ENCODE measurements at regions not wholly inside any gene's neighbourhood (a gene's known extent, or its start where the extent isn't known, plus 50 kb on each side); places are given as distances from the start of the nearest gene placed in this dataset.
"Not testable (repeated sequence)": the region's sequence is repeated elsewhere in the genome, so short reads cannot be mapped to it uniquely, and the experiment has no call there.

DNA sequence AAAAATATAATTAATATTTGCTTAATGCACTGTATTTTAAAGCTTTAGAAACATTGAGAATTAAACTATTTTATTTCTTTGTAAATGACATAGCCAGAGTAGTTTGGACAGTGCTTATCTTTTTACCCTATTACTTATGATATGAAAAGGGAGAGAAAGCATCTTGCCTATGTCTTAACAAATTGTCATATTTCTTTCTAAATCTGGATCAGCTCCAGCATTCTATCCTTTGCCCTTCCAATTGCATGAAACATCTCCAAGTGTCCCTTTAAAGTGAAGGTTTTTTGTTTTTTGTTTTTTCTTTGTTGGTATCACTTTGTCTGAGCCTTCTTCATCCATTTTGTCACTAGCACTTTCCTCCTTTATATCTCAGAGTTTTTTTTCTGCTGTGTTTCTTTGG lies 511.6 kb upstream of the FAM174A start:
- DNase-seq (ENCODE audit: low read depth, low spot score) = no peak

DNA sequence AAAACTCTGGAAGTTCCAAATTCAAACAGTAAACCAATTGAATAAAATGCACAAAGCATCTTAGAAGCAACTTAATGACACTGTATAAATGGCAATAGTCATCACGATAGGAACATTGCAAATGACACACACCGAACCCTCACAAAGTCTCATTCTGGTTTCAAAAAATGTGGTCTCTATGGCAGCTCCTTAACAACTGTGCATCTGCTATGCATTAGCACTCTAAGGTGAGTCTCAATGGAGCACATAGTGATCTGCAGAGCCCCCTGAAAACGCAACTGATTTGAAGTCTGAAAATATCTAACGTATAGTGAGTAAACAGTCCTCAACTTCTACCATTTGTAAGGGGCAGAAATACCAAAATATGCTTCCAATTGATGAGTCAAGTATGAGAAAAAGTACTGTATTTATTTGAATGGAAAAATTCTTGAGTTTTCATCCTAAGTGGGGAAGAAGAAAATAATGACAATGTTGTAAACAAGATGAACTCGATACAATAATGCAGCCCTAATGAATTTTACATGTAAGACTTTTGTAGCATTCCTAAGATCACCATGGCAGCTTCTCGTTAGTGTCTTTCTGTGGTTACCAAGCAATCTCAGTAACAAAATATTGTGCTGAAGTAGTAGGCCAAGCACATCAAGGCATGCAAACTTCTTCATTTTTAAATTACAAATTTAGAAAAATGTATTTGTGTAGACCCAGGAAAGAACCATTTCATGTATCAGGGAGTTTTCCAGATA lies 517.5 kb upstream of the FAM174A start:
- no peak for DNase-seq (ENCODE audit: low read depth, low spot score)

DNA sequence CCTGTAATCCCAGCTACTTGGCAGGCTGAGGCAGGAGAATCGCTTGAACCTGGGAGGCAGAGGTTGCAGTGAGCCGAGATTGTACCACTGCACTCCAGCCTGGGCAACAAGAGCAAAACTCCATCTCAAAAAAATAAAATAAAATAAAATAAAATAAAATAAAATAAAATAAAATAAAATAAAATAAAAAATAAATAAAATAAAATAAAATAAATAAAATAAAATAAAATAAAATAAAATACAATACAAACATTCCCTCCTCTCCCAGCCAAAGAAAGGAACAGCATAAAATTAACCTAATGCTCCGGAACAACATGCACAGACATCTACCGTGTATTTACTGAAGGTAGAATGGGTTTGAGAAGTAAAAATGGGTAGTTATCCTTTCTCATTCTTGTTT lies 521.9 kb upstream of the FAM174A start:
- DNase-seq (ENCODE audit: low read depth, low spot score) = not testable (repeated sequence)

DNA sequence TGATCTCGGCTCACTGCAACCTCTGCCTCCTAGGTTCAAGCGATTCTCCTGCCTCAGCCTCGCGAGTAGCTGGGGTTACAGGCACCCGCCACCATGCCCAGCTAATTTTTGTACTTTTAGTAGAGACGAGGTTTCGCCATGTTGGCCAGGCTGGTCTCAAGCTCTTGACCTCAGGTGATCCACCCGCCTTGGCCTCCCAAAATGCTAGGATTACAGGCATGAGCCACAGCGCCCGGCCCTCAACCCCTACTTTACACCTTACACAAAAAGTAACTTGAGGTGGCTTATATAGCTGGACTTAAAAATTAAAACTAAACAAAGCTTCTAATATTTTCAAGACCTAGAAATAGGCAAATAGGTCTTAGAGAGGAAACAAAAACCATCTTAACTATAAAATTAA lies 524.0 kb upstream of the FAM174A start:
- DNase-seq (ENCODE audit: low read depth, low spot score) = not testable (repeated sequence)

DNA sequence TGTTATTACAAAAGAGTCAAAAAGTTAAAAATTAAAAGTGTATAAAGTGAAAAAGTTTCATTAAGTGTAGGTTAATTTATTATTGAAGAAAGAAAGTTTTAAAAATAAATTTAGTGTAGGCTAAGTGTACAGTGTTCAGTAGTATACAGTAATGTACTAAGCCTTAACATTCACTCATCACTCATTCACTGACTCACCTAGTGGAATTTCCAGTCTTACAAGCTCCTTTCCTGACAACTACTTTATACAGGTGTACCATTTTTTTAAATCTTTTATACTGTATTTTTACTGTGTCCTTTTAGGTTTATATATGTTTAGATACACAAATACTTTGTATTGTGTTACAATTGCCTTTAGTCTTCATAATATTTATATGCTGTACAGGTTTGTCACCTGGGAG lies 530.2 kb upstream of the FAM174A start:
- DNase-seq (ENCODE audit: low read depth, low spot score) = no peak

DNA sequence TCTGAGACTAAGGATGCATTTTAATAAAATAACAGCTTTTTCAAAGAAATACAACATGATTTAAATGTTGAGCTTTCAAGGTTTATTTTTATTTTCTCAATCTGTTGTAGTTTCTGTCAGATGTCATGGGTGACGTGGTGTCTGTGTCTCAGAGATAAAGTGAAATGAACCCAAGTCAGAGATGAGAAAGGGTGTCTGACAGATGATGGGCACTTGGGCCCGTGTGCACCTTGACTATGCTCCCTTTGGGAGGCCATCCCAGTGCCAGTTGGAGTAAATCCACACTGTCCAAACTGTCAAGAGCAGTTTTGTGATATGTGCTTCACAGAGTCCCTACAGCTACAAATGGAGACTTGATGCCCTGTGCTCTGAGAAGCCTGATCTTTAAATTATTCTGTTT lies 536.9 kb upstream of the FAM174A start:
- no peak for DNase-seq (ENCODE audit: low read depth, low spot score)

DNA sequence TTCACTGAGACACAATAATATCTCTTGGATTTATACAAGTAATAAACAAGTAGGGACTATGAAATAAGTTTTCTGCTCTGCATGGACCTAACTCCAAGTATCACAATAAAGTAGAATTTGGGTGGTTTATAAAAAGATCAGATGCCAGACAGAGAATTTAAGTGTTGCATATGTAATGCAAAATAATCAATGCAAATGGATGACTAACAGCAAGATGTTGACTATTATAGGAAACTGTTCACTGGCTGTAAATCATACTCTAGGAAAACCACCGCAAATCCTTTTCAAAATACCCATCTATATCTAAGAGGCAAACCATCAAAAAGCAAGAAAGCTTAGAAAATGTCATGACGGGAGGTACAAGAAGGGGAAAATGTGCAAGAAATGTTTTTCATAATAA lies 539.8 kb upstream of the FAM174A start:
- DNase-seq (ENCODE audit: low read depth, low spot score) = no peak

DNA sequence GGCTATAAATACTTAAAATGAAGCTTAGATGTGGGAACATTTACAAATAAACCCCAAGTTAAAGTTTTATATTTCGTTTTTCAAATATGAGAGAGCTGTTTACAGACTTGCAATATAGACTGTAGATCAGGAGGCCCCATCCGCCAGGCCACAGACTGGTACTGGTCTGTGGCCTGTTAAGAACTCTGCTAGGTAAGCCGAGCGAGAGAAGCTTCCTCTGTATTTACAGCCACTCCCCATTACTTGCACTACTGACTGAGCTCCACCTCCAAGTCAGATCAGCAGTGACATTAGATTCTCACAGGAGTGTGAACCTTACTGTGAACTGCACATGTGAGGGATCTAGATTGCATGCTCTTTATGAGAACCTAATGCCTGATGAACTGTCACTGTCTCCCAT lies 561.4 kb upstream of the FAM174A start:
- DNase-seq (ENCODE audit: low read depth, low spot score) = no peak

DNA sequence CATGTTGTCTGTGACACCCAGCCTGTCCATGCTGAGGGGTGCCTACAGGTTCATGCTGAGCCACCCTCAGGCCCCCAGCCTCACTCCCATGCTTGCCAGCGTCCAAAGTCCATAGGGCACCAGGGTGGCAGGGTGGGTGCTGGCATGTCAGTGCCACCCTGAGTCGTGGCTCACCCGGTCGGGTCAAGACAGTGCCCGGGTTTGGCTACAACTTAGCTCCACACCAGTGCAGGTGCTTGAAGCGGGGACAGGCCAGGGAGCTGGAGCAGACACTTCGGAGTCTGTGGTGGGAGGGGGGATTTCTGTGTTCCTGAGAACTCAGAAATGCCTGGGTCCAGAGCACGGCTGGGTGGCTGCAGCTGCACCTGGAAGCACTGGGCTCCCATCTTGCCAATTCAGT lies 579.2 kb upstream of the FAM174A start:
- DNase-seq (ENCODE audit: low read depth, low spot score) = no peak

DNA sequence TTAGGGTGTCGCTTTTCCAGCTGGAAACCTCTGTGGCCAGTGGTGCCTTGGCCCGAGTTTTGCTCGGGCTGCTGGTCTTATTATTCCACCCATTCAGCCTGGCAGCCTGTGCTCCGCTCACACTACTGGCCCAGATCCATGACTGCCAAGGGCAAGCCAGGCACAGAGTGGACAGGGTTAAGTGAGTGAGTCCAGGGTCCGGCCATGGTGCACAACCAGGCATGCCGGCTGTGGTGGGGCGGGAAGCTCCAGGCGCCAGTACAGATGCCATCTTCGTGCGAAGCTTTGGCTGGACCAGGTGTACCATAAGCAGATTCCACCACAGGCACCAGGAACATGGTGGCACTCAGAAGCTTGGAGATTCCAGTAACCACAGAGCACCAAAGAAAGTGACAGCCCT lies 580.2 kb upstream of the FAM174A start:
- no peak for DNase-seq (ENCODE audit: low read depth, low spot score)

DNA sequence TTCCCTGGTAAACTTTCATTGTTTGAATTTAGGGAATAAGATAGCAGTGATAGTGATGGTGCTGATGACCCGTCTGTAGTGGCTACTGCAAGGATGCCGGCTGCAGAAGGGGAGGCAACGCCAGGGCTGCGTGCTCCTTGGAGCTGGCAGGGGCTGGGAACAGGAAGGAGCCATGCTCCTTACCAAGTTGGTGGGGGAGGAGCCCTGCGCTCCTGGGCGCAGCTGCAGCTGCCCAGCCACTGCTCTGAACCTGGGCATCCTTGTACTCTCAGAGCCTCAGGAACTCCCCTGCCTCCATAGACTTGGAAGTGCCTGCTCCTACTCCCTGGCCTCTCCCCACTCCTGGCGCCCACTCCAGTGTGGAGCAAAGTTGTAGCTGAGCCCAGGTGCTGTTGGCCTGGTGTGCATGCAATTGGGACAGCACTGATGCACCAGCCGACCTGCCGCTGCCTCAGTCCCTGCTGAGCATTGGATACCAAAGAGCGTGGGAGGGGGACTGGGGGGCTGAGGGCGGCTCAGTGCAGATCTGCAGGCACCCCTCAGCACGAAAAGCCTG lies 585.1 kb upstream of the FAM174A start:
- no peak for DNase-seq (ENCODE audit: low read depth, low spot score)

DNA sequence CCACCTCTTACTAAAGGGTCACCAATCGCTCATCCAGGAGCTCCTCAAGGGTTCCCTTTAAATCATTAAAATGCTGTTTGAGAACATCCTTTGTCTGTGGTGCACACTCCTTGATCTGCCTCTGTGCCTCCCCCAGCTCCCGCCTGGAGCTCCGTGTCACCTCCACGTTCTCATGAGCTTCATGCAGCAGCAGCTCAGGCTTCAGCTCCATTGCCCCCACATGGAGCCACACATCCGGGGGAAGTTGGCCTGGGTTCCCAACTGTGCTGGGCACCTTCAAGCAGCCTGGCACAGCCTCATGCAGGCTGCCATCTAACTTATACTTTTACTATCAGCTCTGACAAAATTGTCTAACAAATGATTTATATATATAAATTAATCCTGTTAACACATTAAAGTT lies 585.8 kb upstream of the FAM174A start:
- no peak for DNase-seq (ENCODE audit: low read depth, low spot score)

DNA sequence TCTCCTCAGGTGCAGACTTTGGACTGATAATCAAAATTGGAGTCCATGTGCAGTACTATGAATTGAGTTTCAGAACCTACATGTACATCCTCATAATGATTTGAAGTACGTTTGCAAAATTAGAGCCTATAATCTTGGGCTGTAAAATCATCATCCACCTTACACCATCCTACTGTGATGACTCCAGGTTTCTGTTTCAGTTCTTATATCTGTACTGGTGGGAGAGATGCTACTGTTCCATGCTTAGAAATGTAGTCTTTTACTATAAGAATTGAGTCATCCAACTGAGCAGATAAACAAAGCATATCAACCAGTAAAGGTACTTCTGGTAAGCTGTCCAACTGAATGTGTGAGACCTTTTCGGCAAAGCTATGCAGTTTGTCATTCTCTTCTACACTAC lies 586.3 kb upstream of the FAM174A start:
- DNase-seq (ENCODE audit: low read depth, low spot score) = no peak

DNA sequence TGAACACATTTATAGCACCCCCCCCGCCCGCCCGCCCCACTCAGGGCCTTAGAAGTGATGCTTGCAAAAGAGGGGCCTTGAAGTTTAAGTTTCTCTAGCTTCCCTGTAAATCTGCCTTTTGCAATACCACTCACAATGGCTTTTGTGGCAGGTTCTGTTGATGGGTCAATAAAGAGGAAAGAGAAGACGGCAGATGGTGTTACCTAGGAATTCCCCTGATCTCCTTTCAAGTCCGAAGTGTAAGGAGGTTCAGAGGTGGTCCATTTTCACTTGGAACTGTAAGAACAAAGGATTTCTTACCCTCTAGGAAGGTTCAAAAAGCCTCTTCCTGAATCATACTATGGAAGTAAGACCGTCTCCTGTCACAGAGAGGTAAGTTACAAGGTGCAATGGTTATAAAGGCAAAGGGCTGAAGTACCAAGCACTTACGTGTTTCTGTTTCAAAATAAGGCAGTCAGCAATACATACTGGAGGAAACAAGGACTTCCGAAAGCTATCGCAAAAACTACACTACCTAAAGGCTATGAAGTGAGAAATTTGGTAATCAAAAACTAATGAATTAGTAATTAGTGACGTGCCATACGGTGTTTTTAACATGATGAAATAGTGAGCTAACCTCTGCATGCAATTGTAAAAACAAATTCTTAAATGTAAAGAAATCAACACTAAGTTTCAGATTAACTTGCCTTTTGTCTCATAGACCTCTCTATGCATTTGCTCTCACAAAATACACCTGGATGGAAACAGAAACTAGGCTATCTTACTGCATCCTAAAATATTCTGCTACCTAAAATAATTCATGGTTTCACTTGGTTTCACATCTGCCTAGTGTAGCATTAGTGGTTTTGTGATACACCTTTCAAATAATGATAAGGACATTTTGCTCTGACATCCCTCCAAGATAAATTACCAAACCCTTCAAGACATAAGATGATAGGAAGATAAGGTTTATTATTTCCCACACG lies 589.4 kb upstream of the FAM174A start:
- no peak for DNase-seq (ENCODE audit: low read depth, low spot score)

DNA sequence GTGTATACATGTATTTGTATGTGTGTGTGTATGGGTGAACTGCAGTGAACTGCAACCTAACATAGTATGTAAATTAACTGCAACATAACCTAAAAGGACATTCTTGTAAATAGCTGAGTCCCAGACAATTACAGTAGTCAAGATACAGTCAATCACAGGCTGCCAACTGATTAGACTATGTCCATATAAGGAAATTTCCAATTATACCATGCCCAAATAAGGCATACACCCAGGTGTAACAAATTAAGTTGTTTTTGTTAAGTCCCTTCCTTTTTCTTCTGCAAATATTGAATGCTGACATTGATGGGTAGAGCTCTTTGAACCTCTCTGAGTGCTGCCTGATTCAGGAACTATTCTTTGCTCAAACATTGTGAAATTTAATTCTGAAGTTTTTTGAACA lies 594.6 kb upstream of the FAM174A start:
- DNase-seq (ENCODE audit: low read depth, low spot score) = no peak

DNA sequence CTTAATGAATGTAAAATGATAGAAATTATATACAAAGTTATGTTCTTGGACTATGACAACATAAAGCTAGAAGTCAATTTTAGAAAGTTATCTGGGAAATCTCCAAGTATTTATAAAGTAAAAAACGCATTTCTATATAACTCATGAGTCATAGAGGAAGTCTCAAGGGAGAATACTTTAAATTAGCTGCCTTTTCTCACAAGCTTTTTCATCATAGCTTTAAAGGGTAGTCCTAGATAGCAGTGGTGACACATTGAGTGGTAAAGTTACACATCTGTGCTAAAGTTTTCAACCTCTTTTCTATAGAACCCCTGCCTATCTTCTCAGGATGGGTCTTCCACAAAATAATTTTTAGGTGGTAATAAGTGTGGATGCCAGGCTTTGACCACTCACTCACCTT lies 598.3 kb upstream of the FAM174A start:
- no peak for DNase-seq (ENCODE audit: low read depth, low spot score)

DNA sequence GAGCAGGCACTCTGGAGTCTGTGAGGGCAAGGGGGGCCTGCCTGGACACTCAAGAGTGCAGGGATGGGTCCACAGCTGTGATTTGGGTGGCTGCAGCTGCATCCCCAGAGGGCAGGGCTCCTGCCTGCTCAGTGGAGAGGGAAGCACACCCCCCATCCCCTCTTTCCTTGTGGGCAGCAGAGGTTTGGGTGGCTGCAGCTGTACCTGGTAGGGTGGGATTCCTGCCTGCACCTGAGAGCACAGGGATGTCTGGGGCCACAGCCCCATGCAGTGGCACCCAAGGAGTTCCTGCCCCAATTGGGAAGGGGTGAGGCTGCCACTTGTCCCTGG lies 605.4 kb upstream of the FAM174A start:
- no peak for DNase-seq (ENCODE audit: low read depth, low spot score)

DNA sequence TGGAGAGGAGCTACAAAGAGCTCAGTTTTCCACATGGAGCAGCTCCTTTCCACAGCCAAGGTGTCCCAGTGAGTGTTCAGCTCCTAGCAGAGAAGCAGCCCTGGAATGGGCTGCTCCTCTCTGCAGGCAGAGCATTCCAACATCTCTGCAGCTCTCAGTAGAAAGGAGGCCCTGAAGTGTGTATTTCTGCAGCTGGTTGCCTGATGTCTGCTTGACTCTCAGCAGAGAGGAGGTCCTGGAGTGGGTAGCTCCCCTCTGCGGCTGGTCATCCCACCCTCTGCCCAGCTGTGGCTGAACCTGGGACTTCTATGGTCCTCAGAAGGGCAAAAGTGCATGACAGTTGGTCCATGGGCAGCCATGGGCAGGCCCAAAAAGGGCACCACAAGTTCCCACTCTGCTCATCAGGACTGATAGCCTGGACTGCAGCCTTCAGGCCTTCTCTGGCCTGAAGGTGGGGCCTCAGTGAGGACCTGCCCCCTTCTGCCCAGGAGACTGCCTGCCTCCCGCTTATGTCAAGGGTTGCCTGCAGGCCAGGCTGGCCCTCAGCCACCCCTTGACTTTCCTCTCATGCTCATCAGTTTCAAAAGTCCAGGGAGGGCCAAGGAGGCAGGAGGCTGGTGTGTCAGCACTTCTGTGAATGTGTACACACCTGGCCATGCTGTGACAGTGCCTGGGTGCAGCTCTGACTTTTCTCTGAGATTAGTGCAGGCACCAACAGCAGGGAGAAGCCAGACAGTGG lies 605.9 kb upstream of the FAM174A start:
- DNase-seq (ENCODE audit: low read depth, low spot score) = no peak

DNA sequence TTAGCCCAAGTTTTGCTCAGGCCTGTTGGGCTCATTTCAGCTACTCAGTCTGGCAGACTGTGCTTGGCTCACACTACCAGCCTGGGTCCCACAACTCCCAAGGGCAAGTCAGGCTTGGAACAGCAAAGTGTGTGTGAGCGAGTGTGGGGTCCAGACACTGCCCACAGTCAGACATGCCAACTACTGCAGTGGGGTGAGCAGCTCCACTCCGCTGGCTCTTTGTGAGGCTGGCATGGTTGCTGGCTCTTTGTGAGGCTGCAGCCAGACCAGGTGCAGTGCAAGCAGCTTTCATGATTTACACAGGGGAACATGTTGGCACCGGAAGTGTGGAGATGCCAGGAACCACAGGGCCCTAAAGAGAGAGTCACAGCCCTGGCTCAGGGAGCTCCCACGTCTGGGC lies 606.7 kb upstream of the FAM174A start:
- no peak for DNase-seq (ENCODE audit: low read depth, low spot score)

DNA sequence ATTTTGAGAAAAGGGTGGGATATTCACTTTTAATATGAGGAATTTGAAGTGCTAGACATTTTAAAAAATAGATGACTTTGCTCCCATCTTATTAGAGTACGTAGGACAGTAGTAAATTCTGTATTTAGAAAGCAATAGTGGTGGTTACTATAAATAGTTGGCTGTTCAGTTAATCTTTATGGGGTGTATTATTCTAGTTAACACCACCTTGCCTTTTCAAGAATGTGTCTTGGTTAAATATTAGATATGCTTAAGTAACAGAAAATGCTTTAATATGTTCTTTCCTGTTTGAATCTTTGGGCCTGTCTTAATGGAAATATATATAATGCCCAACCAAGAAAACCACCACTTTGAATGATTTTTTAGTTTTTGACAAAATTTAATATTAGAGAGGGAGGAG lies 608.7 kb upstream of the FAM174A start:
- no peak for DNase-seq (ENCODE audit: low read depth, low spot score)

DNA sequence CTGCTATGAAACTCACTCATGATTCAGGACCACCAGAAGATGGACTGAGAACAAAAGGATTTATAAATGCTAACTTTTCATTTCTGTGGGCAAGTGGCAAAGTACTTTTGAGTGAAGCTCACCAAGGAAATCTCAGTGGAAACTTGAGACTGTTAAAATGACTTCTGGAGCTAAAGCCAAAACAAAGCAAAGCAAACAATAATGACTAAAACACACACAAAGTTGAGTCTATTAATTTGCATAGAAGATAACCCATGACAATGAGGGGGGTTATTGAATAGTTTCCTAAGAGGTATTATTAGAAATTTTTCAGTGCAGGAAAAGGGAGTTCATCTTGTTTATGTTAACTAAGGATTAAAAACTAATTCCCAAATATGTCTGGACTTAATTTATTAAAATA lies 612.8 kb upstream of the FAM174A start:
- DNase-seq (ENCODE audit: low read depth, low spot score) = no peak

DNA sequence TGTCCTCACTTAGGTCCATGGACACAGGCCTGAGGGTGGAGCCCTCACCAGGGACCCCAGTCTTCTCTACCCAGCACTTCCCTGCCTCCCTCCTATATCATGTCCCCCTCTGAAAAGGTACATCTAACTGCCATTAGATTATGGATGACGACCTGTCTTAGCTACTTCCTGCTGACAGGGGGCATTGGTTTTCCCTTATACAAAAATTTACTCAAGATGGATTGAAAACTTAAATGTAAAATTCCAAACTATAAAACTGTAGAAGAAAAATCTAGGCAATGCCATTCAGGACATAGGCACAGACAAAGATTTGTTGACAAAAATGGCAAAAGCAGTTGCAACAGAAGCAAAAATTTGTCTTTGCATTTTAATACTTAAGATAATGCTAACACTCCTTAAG lies 623.2 kb upstream of the FAM174A start:
- no peak for DNase-seq (ENCODE audit: low read depth, low spot score)
